Body of pancreas (tissue), 4 donors: ENCODE measurements at regions not wholly inside any gene's neighbourhood (a gene's known extent, or its start where the extent isn't known, plus 50 kb on each side); places are given as distances from the start of the nearest gene placed in this dataset.
A peak's percentile ranks its signal among the peaks of the same experiment; 100 is the strongest.

Experiments used
- ATAC-seq: fragments of 150-250 bp; one replicate; pipeline ENCODE4 v1.9.1; 2016
- DNase-seq, 4 donors: peaks; one replicate each; pipeline ENCODE4 v3.0.0-alpha.2; 2019
- H3K27ac ChIP-seq, 4 donors: fragments of 200-600 bp; sonication (generic); 1 replicate in 3 of 4; 2 replicates in 1 of 4; pipeline versions ENCODE4 v1.5.1 to v1.6.1; 2016 to 2019; ENCODE audit warnings: mild to moderate bottlenecking in 1 of 4, mixed read lengths in 1 of 4, moderate library complexity in 1 of 4
- H3K27me3 ChIP-seq, 2 donors: fragments of 200-600 bp; sonication (generic); one replicate each; pipeline ENCODE4 v1.6.0; 2016; ENCODE audit warnings: mild to moderate bottlenecking in 1 of 2
- H3K36me3 ChIP-seq, 2 donors: fragments of 200-600 bp; sonication (generic); replicated peaks in 1 of 2; 2 replicates each; pipeline ENCODE4 v1.5.1; 2016; ENCODE audit warnings: low read depth in 2 of 2; ENCODE audit not compliant: insufficient read depth in 1 of 2
- H3K4me1 ChIP-seq: fragments of 200-600 bp; sonication (generic); one replicate; pipeline ENCODE4 v1.6.0; 2016
- H3K4me3 ChIP-seq, 2 donors: fragments of 200-600 bp; sonication (generic); 1 replicate in 1 of 2; 2 replicates in 1 of 2; pipeline ENCODE4 v1.5.1; 2016 to 2019
- H3K9me3 ChIP-seq, 3 donors: fragments of 200-600 bp; sonication (generic); 1 replicate in 2 of 3; 2 replicates in 1 of 3; pipeline ENCODE4 v1.5.1; 2016
- POLR2A ChIP-seq, 3 donors: fragments of 450-650 bp; IDR thresholded peaks; one replicate each; pipeline ENCODE4 v1.6.1; 2016; ENCODE audit warnings: antibody characterized with exemption in 3 of 3, mild to moderate bottlenecking in 2 of 3
- WGBS, 2 donors: methylation state at CpG; one replicate each; pipeline ENCODE4 v1.1.5; 2017; 5-methylcytosine and 5-hydroxymethylcytosine counted together
- intact Hi-C: fragments of 100-400 bp; cut with DNase I; formaldehyde crosslinking; loops from one replicate; pipeline ENCODE4 v1.15.1; 2023
- TF ChIP-seq, protein P1 (sequence below), 7 experiments: fragments of 450-650 bp in 4 of 7; fragments of 200-600 bp in 3 of 7; sonication (generic) in 3 of 7; IDR thresholded peaks; one replicate each; pipeline ENCODE4 v1.5.1; 2016 to 2019; ENCODE audit warnings: antibody characterized with exemption in 7 of 7

DNA sequence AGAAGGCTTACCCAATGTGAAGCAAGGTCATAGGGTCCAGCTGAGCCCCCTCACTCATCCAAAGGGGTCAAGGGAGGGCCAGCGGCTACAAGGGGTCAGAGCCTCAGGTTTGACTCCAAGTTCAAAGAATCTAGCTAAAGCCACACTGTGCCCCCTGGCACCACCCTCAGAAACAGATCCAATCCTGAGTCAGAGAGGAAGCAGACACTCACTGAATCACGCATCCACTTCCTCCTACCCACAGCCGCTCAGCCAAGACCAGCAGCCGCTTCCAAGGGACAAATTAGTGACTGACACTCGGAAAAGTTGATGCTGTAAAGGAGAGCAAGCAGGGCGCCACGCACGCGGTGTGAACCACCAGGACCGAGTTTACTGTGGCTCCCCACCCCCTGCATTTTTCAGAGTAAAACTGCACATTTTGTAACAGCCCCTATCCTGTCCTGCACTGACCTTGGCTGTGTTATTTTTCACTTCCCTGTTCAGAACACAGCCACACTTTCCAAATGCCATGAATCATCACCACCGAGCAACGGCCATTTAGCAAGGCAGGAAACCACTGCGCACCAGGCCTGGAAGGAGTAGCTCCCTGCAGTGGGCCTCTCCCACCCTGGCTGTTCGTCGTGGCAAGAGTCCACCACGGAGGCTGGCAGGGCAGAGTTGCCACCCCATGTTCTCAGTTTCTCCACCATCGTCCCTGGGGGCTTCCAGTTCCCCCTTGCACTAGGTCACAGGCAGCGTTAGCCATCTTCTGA, 147.8 kb downstream of the TOMM20 start:
- no peaks in the 10 kb centered on the region for H3K36me3 ChIP-seq
- no peak overlapping the region for H3K4me3 ChIP-seq
- no peaks in the 10 kb centered on the region for H3K27me3 ChIP-seq
- TF ChIP-seq POLR2A (IDR thresholded peaks at IDR 0.05): peak in 2 of 3 donors; percentile 27 to 49
- TF ChIP-seq, protein P1, sequence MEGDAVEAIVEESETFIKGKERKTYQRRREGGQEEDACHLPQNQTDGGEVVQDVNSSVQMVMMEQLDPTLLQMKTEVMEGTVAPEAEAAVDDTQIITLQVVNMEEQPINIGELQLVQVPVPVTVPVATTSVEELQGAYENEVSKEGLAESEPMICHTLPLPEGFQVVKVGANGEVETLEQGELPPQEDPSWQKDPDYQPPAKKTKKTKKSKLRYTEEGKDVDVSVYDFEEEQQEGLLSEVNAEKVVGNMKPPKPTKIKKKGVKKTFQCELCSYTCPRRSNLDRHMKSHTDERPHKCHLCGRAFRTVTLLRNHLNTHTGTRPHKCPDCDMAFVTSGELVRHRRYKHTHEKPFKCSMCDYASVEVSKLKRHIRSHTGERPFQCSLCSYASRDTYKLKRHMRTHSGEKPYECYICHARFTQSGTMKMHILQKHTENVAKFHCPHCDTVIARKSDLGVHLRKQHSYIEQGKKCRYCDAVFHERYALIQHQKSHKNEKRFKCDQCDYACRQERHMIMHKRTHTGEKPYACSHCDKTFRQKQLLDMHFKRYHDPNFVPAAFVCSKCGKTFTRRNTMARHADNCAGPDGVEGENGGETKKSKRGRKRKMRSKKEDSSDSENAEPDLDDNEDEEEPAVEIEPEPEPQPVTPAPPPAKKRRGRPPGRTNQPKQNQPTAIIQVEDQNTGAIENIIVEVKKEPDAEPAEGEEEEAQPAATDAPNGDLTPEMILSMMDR (IDR thresholded peaks at IDR 0.05): no peak
- DNase-seq (peak; percentile 65 to 89 (median 70)), ATAC-seq (peak; percentile 76)
- peak overlapping the region; percentile 63 to 92 (median 86) for H3K27ac ChIP-seq
- intact Hi-C loops: no loop called here
- H3K9me3 ChIP-seq: no peaks in the 10 kb centered on the region
- WGBS, 2 donors: 53 to 54% methylated on average over 13 to 18 of the region's 18 CpGs
- peaks cover 57% of the 10 kb centered on the region for H3K4me1 ChIP-seq

DNA sequence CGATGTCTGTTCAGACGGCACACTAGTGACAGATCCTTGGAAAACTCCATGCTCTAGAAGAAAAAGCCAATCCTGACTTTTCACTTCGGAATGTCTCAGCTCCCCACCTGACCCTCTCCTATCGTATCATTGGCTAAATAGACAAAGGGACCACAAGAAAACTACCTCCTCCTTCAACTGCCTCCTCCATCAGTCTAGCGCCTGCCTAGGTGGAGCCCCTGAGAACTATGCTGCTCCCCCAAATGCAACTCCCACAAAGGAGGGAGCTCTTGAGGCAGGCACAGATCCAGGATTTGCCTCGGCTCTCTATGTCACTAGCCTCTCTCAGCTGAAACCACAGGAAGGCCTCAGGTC, 148.4 kb downstream of the TOMM20 start:
- H3K4me3 ChIP-seq: no peak overlapping the region
- peaks cover 51% of the 10 kb centered on the region for H3K4me1 ChIP-seq
- no peak for TF ChIP-seq POLR2A (IDR thresholded peaks at IDR 0.05)
- TF ChIP-seq, protein P1 (IDR thresholded peaks at IDR 0.05): no peak
- DNase-seq (no peak), ATAC-seq (no peak)
- no peaks in the 10 kb centered on the region for H3K27me3 ChIP-seq
- no peaks in the 10 kb centered on the region for H3K36me3 ChIP-seq
- peak overlapping the region; percentile 63 to 92 (median 86) for H3K27ac ChIP-seq
- intact Hi-C loops: no loop called here
- WGBS, 2 donors: 66 to 93% methylated on average over 5 to 6 of the region's 6 CpGs
- no peaks in the 10 kb centered on the region for H3K9me3 ChIP-seq

DNA sequence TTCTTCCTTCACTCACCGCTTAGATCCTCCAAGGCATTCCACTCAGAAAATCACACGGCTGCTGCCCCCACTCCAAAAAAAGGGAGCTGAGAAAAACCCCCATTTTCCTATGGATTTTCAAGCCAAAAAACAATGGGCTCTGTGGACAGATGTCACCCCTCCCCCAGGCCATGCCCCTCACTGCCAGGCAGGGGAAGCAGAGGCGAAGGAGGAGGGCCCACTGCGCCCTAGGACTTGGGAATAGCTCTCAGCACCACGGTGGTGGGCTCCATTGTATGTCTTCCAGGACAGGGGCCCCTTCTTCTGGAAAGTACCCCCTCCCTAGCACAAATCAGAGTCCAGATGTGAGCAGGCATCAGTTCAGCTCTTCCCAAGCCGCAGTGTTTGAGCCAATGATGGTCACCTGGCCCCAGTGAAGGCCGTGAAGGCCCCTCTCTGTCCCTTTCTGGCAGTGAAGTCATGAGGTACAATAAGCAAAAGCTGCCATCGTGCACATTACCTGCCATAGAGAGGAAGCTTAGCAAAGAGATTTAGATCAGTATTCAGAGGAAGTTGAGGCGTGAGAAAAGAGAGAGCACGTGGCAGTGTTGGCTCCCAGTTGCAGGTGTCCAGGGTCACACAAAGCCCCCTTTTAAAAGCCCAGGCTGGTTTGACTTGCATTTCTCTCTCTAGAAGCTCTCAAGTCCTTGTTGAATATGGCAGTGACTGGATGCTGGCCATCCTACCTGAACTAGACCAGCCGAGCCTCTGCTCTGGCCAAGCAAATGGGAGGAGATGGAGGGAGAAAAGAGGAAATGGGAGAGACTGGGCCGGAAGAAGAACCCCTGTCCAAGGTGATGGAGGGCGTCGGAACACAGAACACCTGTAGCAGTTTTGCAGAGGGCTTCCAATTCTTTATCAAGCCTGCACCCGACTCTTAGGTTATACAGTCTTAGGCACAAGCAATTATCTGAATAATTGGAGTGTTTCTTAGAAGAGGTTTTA, 149.0 kb downstream of the TOMM20 start:
- no peak for ATAC-seq
- no peak overlapping the region for H3K4me3 ChIP-seq
- WGBS, 2 donors: 66 to 85% methylated on average over 15 of the region's 15 CpGs
- intact Hi-C loops: no loop called here
- no peak for TF ChIP-seq POLR2A (IDR thresholded peaks at IDR 0.05)
- TF ChIP-seq, protein P1 (IDR thresholded peaks at IDR 0.05): no peak
- H3K36me3 ChIP-seq: no peaks in the 10 kb centered on the region
- H3K9me3 ChIP-seq: no peaks in the 10 kb centered on the region
- H3K4me1 ChIP-seq: peaks cover 46% of the 10 kb centered on the region
- no peak for DNase-seq
- H3K27me3 ChIP-seq: no peaks in the 10 kb centered on the region
- H3K27ac ChIP-seq: peak overlapping the region; percentile 63 to 92 (median 86)

DNA sequence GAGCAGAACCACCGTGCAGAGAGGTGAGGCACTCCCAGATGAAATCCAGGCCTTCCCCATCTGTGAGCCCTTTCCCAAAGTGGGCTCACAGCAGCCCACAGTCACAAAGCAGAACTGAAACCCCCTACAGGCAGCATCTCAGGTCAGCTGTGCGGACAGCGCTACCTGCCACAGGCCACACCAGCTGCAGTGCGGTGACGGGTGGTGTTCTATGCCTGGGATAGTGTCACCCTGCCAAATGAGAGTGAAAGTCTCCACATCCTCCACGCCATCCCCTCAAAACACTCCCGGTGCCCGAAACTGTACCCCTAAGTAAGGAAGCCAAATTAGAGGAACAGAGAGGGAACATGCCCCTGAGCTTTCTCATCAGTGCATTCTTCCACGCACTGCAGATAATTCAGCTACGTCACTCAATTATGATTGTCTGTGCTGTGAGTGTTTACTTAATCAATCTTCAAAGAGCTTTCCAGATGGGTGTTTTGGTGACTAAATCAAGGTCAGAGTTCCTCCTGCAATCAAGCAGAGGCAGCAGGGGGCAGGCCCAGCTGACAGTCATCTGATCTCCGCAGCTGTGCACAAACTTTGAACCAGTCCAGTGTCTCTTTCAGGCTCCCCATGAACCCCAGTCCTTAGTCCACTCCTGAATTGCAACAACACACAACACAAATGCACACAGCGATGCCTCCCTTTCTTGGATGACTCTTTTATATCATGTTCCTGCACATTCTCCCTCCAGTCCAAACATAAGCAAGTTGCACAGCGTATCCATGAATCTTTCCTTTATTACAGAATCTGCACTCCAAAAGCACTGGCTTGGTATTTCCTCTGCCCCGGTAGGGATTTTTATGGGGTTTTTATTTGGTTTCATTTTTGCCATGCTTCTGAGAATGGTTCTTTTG, 150.0 kb downstream of the TOMM20 start:
- peak in 1 of 3 donors; percentile 31 for TF ChIP-seq POLR2A (IDR thresholded peaks at IDR 0.05)
- TF ChIP-seq, protein P1 (IDR thresholded peaks at IDR 0.05): no peak
- H3K4me3 ChIP-seq: no peak overlapping the region
- H3K27me3 ChIP-seq: no peaks in the 10 kb centered on the region
- H3K9me3 ChIP-seq: no peaks in the 10 kb centered on the region
- H3K27ac ChIP-seq: peak overlapping the region; percentile 35 to 92 (median 86)
- DNase-seq (peak; percentile 19 to 60 (median 40)), ATAC-seq (no peak)
- intact Hi-C loops: no loop called here
- H3K36me3 ChIP-seq: no peaks in the 10 kb centered on the region
- WGBS, 2 donors: 42 to 55% methylated on average over 8 to 14 of the region's 14 CpGs
- peaks cover 54% of the 10 kb centered on the region for H3K4me1 ChIP-seq
